Mesenchymal stem cell (in vitro differentiated cells and primary cell): ENCODE measurements at regions not wholly inside any gene's neighbourhood (a gene's known extent, or its start where the extent isn't known, plus 50 kb on each side); places are given as distances from the start of the nearest gene placed in this dataset.
"Not testable (repeated sequence)": the region's sequence is repeated elsewhere in the genome, so short reads cannot be mapped to it uniquely, and the experiment has no call there.

ENCODE experiments used
- DNase-seq: peaks from one replicate; pipeline ENCODE4 v3.0.0-alpha.2; 2013
- H2AFZ ChIP-seq: one replicate; pipeline ENCODE4 v1.6.1; 2013; ENCODE audit warnings: low read depth, mild to moderate bottlenecking, control low read depth, inconsistent platforms, low read length, moderate library complexity
- H2AK5ac ChIP-seq: 2 replicates; pipeline ENCODE4 v1.6.1; 2013; ENCODE audit warnings: low read length, moderate library complexity, mild to moderate bottlenecking, inconsistent platforms; ENCODE audit not compliant: severe bottlenecking
- H2BK120ac ChIP-seq: one replicate; pipeline ENCODE4 v1.6.1; 2013; ENCODE audit warnings: low read depth, mild to moderate bottlenecking, inconsistent platforms, low read length, moderate library complexity
- H2BK12ac ChIP-seq, 2 experiments: one replicate each; pipeline ENCODE4 v1.6.1; 2013; ENCODE audit warnings: inconsistent platforms in 2 of 2, low read length in 2 of 2, mild to moderate bottlenecking in 2 of 2, moderate library complexity in 2 of 2, control low read depth in 1 of 2
- H2BK15ac ChIP-seq: one replicate; pipeline ENCODE4 v1.6.1; 2013; ENCODE audit warnings: mild to moderate bottlenecking, low read depth, inconsistent platforms; ENCODE audit not compliant: poor library complexity, severe bottlenecking
- H2BK5ac ChIP-seq: 2 replicates; pipeline ENCODE4 v1.6.1; 2013; ENCODE audit warnings: low read depth, mild to moderate bottlenecking, low read length, control low read depth, inconsistent platforms; ENCODE audit not compliant: poor library complexity, severe bottlenecking
- H3K14ac ChIP-seq, 2 experiments: one replicate each; pipeline ENCODE4 v1.6.1; 2013; ENCODE audit warnings: inconsistent platforms in 2 of 2, low read length in 2 of 2, control low read depth in 1 of 2, mild to moderate bottlenecking in 1 of 2, moderate library complexity in 1 of 2
- H3K18ac ChIP-seq, 2 experiments: one replicate each; pipeline ENCODE4 v1.6.1; 2013; ENCODE audit warnings: inconsistent platforms in 2 of 2, low read length in 2 of 2, control low read depth in 1 of 2, low read depth in 1 of 2, mild to moderate bottlenecking in 1 of 2
- H3K23ac ChIP-seq, 2 experiments: one replicate each; pipeline ENCODE4 v1.6.1; 2013; ENCODE audit warnings: inconsistent platforms in 2 of 2, low read length in 2 of 2, mild to moderate bottlenecking in 2 of 2, moderate library complexity in 2 of 2, control low read depth in 1 of 2
- H3K27ac ChIP-seq: 2 replicates; pipeline ENCODE4 v1.5.1; 2013; ENCODE audit warnings: mild to moderate bottlenecking, moderate library complexity, low read length, control low read depth, inconsistent platforms; ENCODE audit not compliant: poor library complexity, severe bottlenecking
- H3K27me3 ChIP-seq, 2 experiments: 2 replicates each; pipeline versions ENCODE4 v1.6.1 to v1.7.0; 2013; ENCODE audit warnings: low read length in 2 of 2, mild to moderate bottlenecking in 2 of 2, moderate library complexity in 2 of 2, control low read depth in 1 of 2, inconsistent platforms in 1 of 2; ENCODE audit not compliant: control insufficient read depth in 1 of 2, insufficient read depth in 1 of 2
- H3K36me3 ChIP-seq, 2 experiments: 2 replicates each; pipeline versions ENCODE4 v1.6.1 to v1.7.0; 2013; ENCODE audit warnings: low read length in 2 of 2, control low read depth in 1 of 2, inconsistent platforms in 1 of 2, low read depth in 1 of 2, mild to moderate bottlenecking in 1 of 2; ENCODE audit not compliant: insufficient read depth in 2 of 2, control insufficient read depth in 1 of 2
- H3K4ac ChIP-seq, 2 experiments: one replicate each; pipeline ENCODE4 v1.6.1; 2013; ENCODE audit warnings: inconsistent platforms in 2 of 2, low read length in 2 of 2, mild to moderate bottlenecking in 2 of 2, moderate library complexity in 2 of 2, control low read depth in 1 of 2, low read depth in 1 of 2
- H3K4me1 ChIP-seq: 2 replicates; pipeline ENCODE4 v1.6.1; 2013; ENCODE audit warnings: low read depth, low read length, control low read depth; ENCODE audit not compliant: control insufficient read depth, insufficient read depth
- H3K4me2 ChIP-seq: 2 replicates; pipeline ENCODE4 v1.6.1; 2013; ENCODE audit warnings: low read length, mild to moderate bottlenecking, inconsistent platforms; ENCODE audit not compliant: poor library complexity, severe bottlenecking
- H3K4me3 ChIP-seq, 2 experiments: 2 replicates each; pipeline versions ENCODE4 v1.5.1 to v1.7.0; 2013; ENCODE audit warnings: low read length in 2 of 2, mild to moderate bottlenecking in 2 of 2, control low read depth in 1 of 2, low read depth in 1 of 2; ENCODE audit not compliant: insufficient read depth in 1 of 2
- H3K79me1 ChIP-seq: replicated peaks from 2 replicates; pipeline ENCODE4 v1.6.1; 2013; ENCODE audit warnings: mild to moderate bottlenecking, control low read depth, low read length, inconsistent platforms; ENCODE audit not compliant: poor library complexity, severe bottlenecking
- H3K9ac ChIP-seq: 2 replicates; pipeline ENCODE4 v1.7.0; 2013; ENCODE audit warnings: mild to moderate bottlenecking, low read length, moderate library complexity
- H3K9me3 ChIP-seq: 2 replicates; pipeline ENCODE4 v1.7.0; 2013; ENCODE audit warnings: mild to moderate bottlenecking, low read length; ENCODE audit not compliant: control insufficient read depth
- H4K8ac ChIP-seq: one replicate; pipeline ENCODE4 v1.6.1; 2013; ENCODE audit warnings: inconsistent platforms, mild to moderate bottlenecking, low read length, moderate library complexity
- H4K91ac ChIP-seq: one replicate; pipeline ENCODE4 v1.6.1; 2013; ENCODE audit warnings: mild to moderate bottlenecking, low read length, inconsistent platforms
- WGBS: methylation state at CpG from one replicate; pipeline ENCODE4 v1.1.7; 2013; ENCODE audit warnings: mixed read lengths; 5-methylcytosine and 5-hydroxymethylcytosine counted together

GRCh38 chr6:27791182-27791943, 120.8 kb downstream of the OR2B2 start:
- Histone ChIP-seq H3K9ac (peak overlapping the region; percentile 83), H3K27ac (peak overlapping the region; percentile 81), H2BK120ac (no peak overlapping the region), H3K79me1 (no peaks in the 10 kb centered on the region), H2AK5ac (no peak overlapping the region), H3K27me3 (peaks cover 8 to 11% of the 10 kb centered on the region in 2 experiments), H3K9me3 (no peaks in the 10 kb centered on the region), H3K18ac (peak overlapping the region in 1 of 2 experiments; percentile 74), H2AFZ (peak overlapping the region; percentile 83), H3K23ac (no peak overlapping the region), H4K91ac (no peak overlapping the region), H3K4ac (no peak overlapping the region), H2BK5ac (no peak overlapping the region), H2BK12ac (no peak overlapping the region), H3K4me3 (peak overlapping the region; percentile 51 to 84), H3K4me2 (peak overlapping the region; percentile 93), H2BK15ac (no peak overlapping the region), H3K4me1 (no peaks in the 10 kb centered on the region), H3K36me3 (no peaks in the 10 kb centered on the region), H4K8ac (no peak overlapping the region), H3K14ac (no peak overlapping the region)
- DNase-seq = peak; percentile 86
- WGBS = under 1% methylated on average over 20 of the region's 22 CpGs

GRCh38 chr6:27788376-27788775, 123.8 kb downstream of the OR2B2 start:
- not testable (repeated sequence) for DNase-seq

GRCh38 chr6:27786048-27786447, 126.1 kb downstream of the OR2B2 start:
- Histone ChIP-seq H3K23ac (no peak overlapping the region), H3K18ac (no peak overlapping the region), H2BK5ac (no peak overlapping the region), H2BK12ac (no peak overlapping the region), H4K91ac (no peak overlapping the region), H3K14ac (no peak overlapping the region), H3K4me3 (no peak overlapping the region), H4K8ac (no peak overlapping the region), H3K9ac (no peak overlapping the region), H3K36me3 (no peaks in the 10 kb centered on the region), H2AFZ (no peak overlapping the region), H3K4me2 (no peak overlapping the region), H2BK15ac (no peak overlapping the region), H3K79me1 (no peaks in the 10 kb centered on the region), H3K4me1 (no peaks in the 10 kb centered on the region), H3K27ac (no peak overlapping the region), H3K9me3 (no peaks in the 10 kb centered on the region), H3K4ac (no peak overlapping the region), H2AK5ac (no peak overlapping the region), H2BK120ac (no peak overlapping the region), H3K27me3 (peaks cover 17 to 22% of the 10 kb centered on the region in 2 experiments)
- no peak for DNase-seq
- 18% methylated on average over 1 of the region's 1 CpG for WGBS

More at GRCh38 chr6:27788376-27788775, 123.8 kb downstream of the OR2B2 start:
- H2AK5ac ChIP-seq, H3K4me3 ChIP-seq, H3K23ac ChIP-seq, H3K36me3 ChIP-seq, H2BK15ac ChIP-seq, H3K4me1 ChIP-seq, H2BK5ac ChIP-seq, H3K79me1 ChIP-seq, H3K18ac ChIP-seq, H2BK12ac ChIP-seq, H3K9me3 ChIP-seq, H4K91ac ChIP-seq, H3K9ac ChIP-seq, H3K14ac ChIP-seq, H3K27ac ChIP-seq, H2AFZ ChIP-seq, H4K8ac ChIP-seq, H2BK120ac ChIP-seq, H3K4me2 ChIP-seq, H3K4ac ChIP-seq: not testable (repeated sequence)
- H3K27me3 ChIP-seq = peaks cover 15 to 18% of the 10 kb centered on the region in 2 experiments
- 96% methylated on average over 17 of the region's 17 CpGs for WGBS

- no peaks in the 10 kb centered on the region for H3K79me1 ChIP-seq
- no peaks in the 10 kb centered on the region for H3K9me3 ChIP-seq
- no peak overlapping the region for H3K18ac ChIP-seq
- H3K27ac ChIP-seq = no peak overlapping the region
- no peak overlapping the region for H3K9ac ChIP-seq
- no peak overlapping the region for H2BK12ac ChIP-seq
- H4K8ac ChIP-seq = no peak overlapping the region
- 92% methylated on average over 1 of the region's 2 CpGs for WGBS
- no peak overlapping the region for H2AK5ac ChIP-seq
- H3K23ac ChIP-seq = no peak overlapping the region
- H2BK5ac ChIP-seq = no peak overlapping the region
- H3K4ac ChIP-seq = no peak overlapping the region
- H4K91ac ChIP-seq = no peak overlapping the region
- H2BK15ac ChIP-seq = no peak overlapping the region
- no peak overlapping the region for H2BK120ac ChIP-seq
- no peaks in the 10 kb centered on the region for H3K4me1 ChIP-seq
- no peaks in the 10 kb centered on the region for H3K36me3 ChIP-seq
- no peak overlapping the region for H3K4me2 ChIP-seq
- peaks cover 18 to 25% of the 10 kb centered on the region in 2 experiments for H3K27me3 ChIP-seq
- H2AFZ ChIP-seq = no peak overlapping the region
- H3K4me3 ChIP-seq = no peak overlapping the region
- no peak overlapping the region for H3K14ac ChIP-seq
- DNase-seq = no peak
Measured at GRCh38 chr6:27785294-27785693, 126.9 kb downstream of the OR2B2 start.
